Liver (tissue), 8 donors: ENCODE measurements at regions not wholly inside any gene's neighbourhood (a gene's known extent, or its start where the extent isn't known, plus 50 kb on each side); places are given as distances from the start of the nearest gene placed in this dataset.

Experiments
- DNase-seq: peaks from one replicate; pipeline ENCODE4 v3.0.0-alpha.2; 2017; ENCODE audit warnings: low spot score
- H3K27ac ChIP-seq, 2 donors: one replicate each; pipeline ENCODE4 v1.7.0; 2013; ENCODE audit warnings: inconsistent platforms in 2 of 2, low read length in 2 of 2, control low read depth in 1 of 2, low read depth in 1 of 2, mild to moderate bottlenecking in 1 of 2
- H3K27me3 ChIP-seq, 4 donors: one replicate each; pipeline versions ENCODE4 v1.6.1 to v1.7.0; 2013; ENCODE audit warnings: low read length in 3 of 4, inconsistent platforms in 1 of 4, mild to moderate bottlenecking in 1 of 4, moderate library complexity in 1 of 4; ENCODE audit not compliant: control insufficient read depth in 4 of 4, insufficient read depth in 4 of 4
- H3K36me3 ChIP-seq, 4 donors: one replicate each; pipeline versions ENCODE4 v1.6.1 to v1.7.0; 2013; ENCODE audit warnings: low read length in 3 of 4, mild to moderate bottlenecking in 3 of 4, low read depth in 1 of 4, moderate library complexity in 1 of 4; ENCODE audit not compliant: control insufficient read depth in 4 of 4, insufficient read depth in 3 of 4
- H3K4me1 ChIP-seq, 4 donors: one replicate each; pipeline versions ENCODE4 v1.6.1 to v1.7.0; 2013; ENCODE audit warnings: low read length in 3 of 4, mild to moderate bottlenecking in 3 of 4, moderate library complexity in 1 of 4; ENCODE audit not compliant: control insufficient read depth in 4 of 4, insufficient read depth in 4 of 4
- H3K4me3 ChIP-seq, 3 donors: one replicate each; pipeline versions ENCODE4 v1.6.1 to v1.7.0; 2013; ENCODE audit warnings: low read length in 3 of 3, control low read depth in 1 of 3, low read depth in 1 of 3, mild to moderate bottlenecking in 1 of 3
- H3K9ac ChIP-seq, 2 donors: one replicate each; pipeline ENCODE4 v1.7.0; 2013; ENCODE audit warnings: low read length in 2 of 2, mild to moderate bottlenecking in 2 of 2, moderate library complexity in 2 of 2, control low read depth in 1 of 2, low read depth in 1 of 2
- H3K9me3 ChIP-seq, 4 donors: one replicate each; pipeline versions ENCODE4 v1.6.1 to v1.7.0; 2013; ENCODE audit warnings: low read length in 3 of 4; ENCODE audit not compliant: control insufficient read depth in 4 of 4
- ATF3 ChIP-seq: IDR thresholded peaks from 2 replicates; pipeline ENCODE4 v1.6.1; 2016; ENCODE audit warnings: antibody characterized with exemption
- CTCF ChIP-seq: fragments of 150-350 bp; IDR thresholded peaks from 2 replicates; pipeline ENCODE4 v1.5.1; 2017; ENCODE audit warnings: improper control_type of control experiment, low read depth, low read length; ENCODE audit not compliant: missing input control
- EGR1 ChIP-seq, 2 donors: IDR thresholded peaks; 2 replicates each; pipeline ENCODE4 v1.6.1; 2016 to 2018; ENCODE audit warnings: antibody characterized with exemption in 2 of 2, low read depth in 2 of 2
- FOXA1 ChIP-seq: IDR thresholded peaks from 2 replicates; pipeline ENCODE4 v1.6.1; 2016; ENCODE audit warnings: antibody characterized with exemption
- FOXA2 ChIP-seq: IDR thresholded peaks from 2 replicates; pipeline ENCODE4 v1.6.1; 2016; ENCODE audit warnings: antibody characterized with exemption
- GABPA ChIP-seq, 2 donors: IDR thresholded peaks in 1 of 2; conservative IDR thresholded peaks in 1 of 2; 2 replicates each; pipeline ENCODE4 v1.6.1; 2016; ENCODE audit warnings: antibody characterized with exemption in 2 of 2, mild to moderate bottlenecking in 1 of 2, moderate library complexity in 1 of 2
- HNF4A ChIP-seq, 2 donors: conservative IDR thresholded peaks; 2 replicates each; pipeline ENCODE4 v1.6.1; 2016; ENCODE audit warnings: antibody characterized with exemption in 2 of 2, mild to moderate bottlenecking in 2 of 2
- HNF4G ChIP-seq: IDR thresholded peaks from 2 replicates; pipeline ENCODE4 v1.6.1; 2016; ENCODE audit warnings: antibody characterized with exemption
- JUND ChIP-seq, 2 donors: IDR thresholded peaks; 2 replicates each; pipeline ENCODE4 v1.6.1; 2016; ENCODE audit warnings: antibody characterized with exemption in 2 of 2
- MAX ChIP-seq: IDR thresholded peaks from 2 replicates; pipeline ENCODE4 v1.6.1; 2016; ENCODE audit warnings: antibody characterized with exemption
- NR2F2 ChIP-seq: IDR thresholded peaks from 2 replicates; pipeline ENCODE4 v1.6.1; 2016; ENCODE audit warnings: antibody characterized with exemption
- RAD21 ChIP-seq, 2 donors: IDR thresholded peaks; 2 replicates each; pipeline ENCODE4 v1.6.1; 2016; ENCODE audit warnings: antibody characterized with exemption in 2 of 2, mild to moderate bottlenecking in 2 of 2
- REST ChIP-seq: IDR thresholded peaks from 2 replicates; pipeline ENCODE4 v1.6.1; 2016; ENCODE audit warnings: antibody characterized with exemption, mild to moderate bottlenecking
- RXRA ChIP-seq, 2 donors: IDR thresholded peaks; 2 replicates each; pipeline ENCODE4 v1.6.1; 2017 to 2018; ENCODE audit warnings: antibody characterized with exemption in 2 of 2, mild to moderate bottlenecking in 1 of 2
- SP1 ChIP-seq: IDR thresholded peaks from 2 replicates; pipeline ENCODE4 v1.6.1; 2018; ENCODE audit warnings: antibody characterized with exemption, mild to moderate bottlenecking
- TAF1 ChIP-seq: conservative IDR thresholded peaks from 2 replicates; pipeline ENCODE4 v1.6.1; 2016; ENCODE audit warnings: antibody characterized with exemption, mild to moderate bottlenecking
- YY1 ChIP-seq: IDR thresholded peaks from 2 replicates; pipeline ENCODE4 v1.6.1; 2016; ENCODE audit warnings: antibody characterized with exemption, mild to moderate bottlenecking
- ZBTB33 ChIP-seq: IDR thresholded peaks from 2 replicates; pipeline ENCODE4 v1.6.1; 2016; ENCODE audit warnings: antibody characterized with exemption
- WGBS: extraction: QIAGEN DNeasy Blood & Tissue Kit; methylation state at CpG from one replicate; pipeline ENCODE4 v1.1.7; 2013; 5-methylcytosine and 5-hydroxymethylcytosine counted together
- donor health status: healthy.
- donor health status: healthy.
- donor health status: healthy.
- donor health status: healthy.
- donor health status: healthy.

GRCh38 chr6:148239801-148240460, 102.7 kb upstream of the SASH1 start:
- TF ChIP-seq TAF1 (no peak), FOXA2 (no peak), ZBTB33 (no peak), RXRA (IDR thresholded peaks at IDR 0.05) (no peak), CTCF (no peak), ATF3 (no peak), HNF4G (no peak), NR2F2 (no peak), REST (no peak), RAD21 (IDR thresholded peaks at IDR 0.05) (no peak), SP1 (no peak), EGR1 (IDR thresholded peaks at IDR 0.05; ENCODE audit: low read depth in 2 of 2) (no peak), JUND (IDR thresholded peaks at IDR 0.05) (no peak), MAX (no peak)
- no peak for DNase-seq
- H3K27ac ChIP-seq, result no peak overlapping the region
- no peak overlapping the region for H3K4me3 ChIP-seq
- no peaks in the 10 kb centered on the region for H3K36me3 ChIP-seq
- H3K27me3 ChIP-seq, result no peaks in the 10 kb centered on the region
- H3K9me3 ChIP-seq, result no peaks in the 10 kb centered on the region
- H3K4me1 ChIP-seq, result no peaks in the 10 kb centered on the region
- no peak overlapping the region for H3K9ac ChIP-seq
- 78% methylated on average over 6 of the region's 6 CpGs for WGBS

GRCh38 chr6:148240461-148240840, 102.2 kb upstream of the SASH1 start:
- no peaks in the 10 kb centered on the region for H3K36me3 ChIP-seq
- 70% methylated on average over 6 of the region's 6 CpGs for WGBS
- H3K4me1 ChIP-seq, result no peaks in the 10 kb centered on the region
- DNase-seq, result no peak
- no peaks in the 10 kb centered on the region for H3K9me3 ChIP-seq
- TF ChIP-seq NR2F2 (no peak), HNF4G (no peak), HNF4A (conservative IDR thresholded peaks at IDR 0.05) (no peak), FOXA1 (no peak), FOXA2 (no peak), RXRA (IDR thresholded peaks at IDR 0.05) (no peak), ATF3 (no peak), ZBTB33 (no peak), REST (no peak), YY1 (no peak), SP1 (no peak), TAF1 (no peak), GABPA (IDR thresholded peaks at IDR 0.05 in 1 of 2, conservative IDR thresholded peaks at IDR 0.05 in 1 of 2) (no peak)
- no peak overlapping the region for H3K9ac ChIP-seq
- H3K27me3 ChIP-seq, result no peaks in the 10 kb centered on the region
- H3K27ac ChIP-seq, result no peak overlapping the region
- H3K4me3 ChIP-seq, result no peak overlapping the region
